GM12875 (cell line): ENCODE measurements at regions not wholly inside any gene's neighbourhood (a gene's known extent, or its start where the extent isn't known, plus 50 kb on each side); places are given as distances from the start of the nearest gene placed in this dataset.

Experiments
- H3K4me3 ChIP-seq: one replicate; pipeline ENCODE4 v1.5.1; 2011; ENCODE audit warnings: low read depth, low read length, control low read depth
- TF ChIP-seq, protein P1 (sequence below): IDR thresholded peaks from 2 replicates; pipeline ENCODE4 v1.5.1; 2011; ENCODE audit warnings: low read depth, mild to moderate bottlenecking, control low read depth, inconsistent platforms, low read length, moderate library complexity, borderline replicate concordance; ENCODE audit not compliant: insufficient read depth

DNA sequence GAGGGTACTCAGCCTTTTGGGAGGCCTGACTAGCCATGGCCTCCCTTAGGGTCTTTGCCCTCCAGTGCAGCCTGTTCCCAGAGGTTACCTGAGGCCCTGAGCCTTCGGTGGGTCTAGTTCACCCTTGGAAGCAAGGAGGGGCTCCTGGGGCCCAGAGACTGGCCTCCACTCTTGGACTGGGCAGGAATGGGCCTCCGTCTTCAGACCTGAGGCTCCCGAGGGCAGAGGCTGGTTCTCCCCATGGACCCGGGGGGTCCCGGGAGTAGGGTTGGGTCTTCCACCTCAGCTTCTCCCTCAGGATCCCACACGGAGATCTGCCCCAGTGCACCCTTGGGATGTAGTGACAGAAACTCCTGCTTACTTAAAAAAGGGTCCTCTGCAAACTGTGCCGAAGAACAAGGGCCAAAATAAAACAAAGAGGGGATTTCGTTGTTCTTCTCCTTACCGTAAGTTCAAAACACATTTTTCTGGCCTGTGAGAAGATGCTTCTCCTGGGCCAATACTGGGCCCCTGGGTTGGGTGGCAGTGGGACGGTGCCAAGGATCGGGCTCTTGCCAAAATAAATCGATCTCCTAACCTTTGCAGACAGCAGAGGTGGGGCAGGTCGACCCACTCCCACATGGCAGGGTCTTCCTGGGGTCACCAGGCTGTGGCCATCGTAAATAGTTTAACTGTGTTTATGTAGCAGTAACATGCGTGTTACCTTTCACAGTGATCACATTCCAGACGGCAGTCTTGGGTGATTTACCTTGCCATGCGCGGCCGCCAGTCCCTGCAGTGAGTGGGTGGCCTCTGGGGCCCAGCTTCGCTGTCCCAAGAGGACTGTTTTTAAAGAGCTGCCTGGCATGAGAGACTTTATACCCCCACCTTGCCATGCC lies 151.8 kb downstream of the VEGFA start:
- H3K4me3 ChIP-seq = no peak overlapping the region
- TF ChIP-seq, protein P1, sequence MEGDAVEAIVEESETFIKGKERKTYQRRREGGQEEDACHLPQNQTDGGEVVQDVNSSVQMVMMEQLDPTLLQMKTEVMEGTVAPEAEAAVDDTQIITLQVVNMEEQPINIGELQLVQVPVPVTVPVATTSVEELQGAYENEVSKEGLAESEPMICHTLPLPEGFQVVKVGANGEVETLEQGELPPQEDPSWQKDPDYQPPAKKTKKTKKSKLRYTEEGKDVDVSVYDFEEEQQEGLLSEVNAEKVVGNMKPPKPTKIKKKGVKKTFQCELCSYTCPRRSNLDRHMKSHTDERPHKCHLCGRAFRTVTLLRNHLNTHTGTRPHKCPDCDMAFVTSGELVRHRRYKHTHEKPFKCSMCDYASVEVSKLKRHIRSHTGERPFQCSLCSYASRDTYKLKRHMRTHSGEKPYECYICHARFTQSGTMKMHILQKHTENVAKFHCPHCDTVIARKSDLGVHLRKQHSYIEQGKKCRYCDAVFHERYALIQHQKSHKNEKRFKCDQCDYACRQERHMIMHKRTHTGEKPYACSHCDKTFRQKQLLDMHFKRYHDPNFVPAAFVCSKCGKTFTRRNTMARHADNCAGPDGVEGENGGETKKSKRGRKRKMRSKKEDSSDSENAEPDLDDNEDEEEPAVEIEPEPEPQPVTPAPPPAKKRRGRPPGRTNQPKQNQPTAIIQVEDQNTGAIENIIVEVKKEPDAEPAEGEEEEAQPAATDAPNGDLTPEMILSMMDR = no peak

DNA sequence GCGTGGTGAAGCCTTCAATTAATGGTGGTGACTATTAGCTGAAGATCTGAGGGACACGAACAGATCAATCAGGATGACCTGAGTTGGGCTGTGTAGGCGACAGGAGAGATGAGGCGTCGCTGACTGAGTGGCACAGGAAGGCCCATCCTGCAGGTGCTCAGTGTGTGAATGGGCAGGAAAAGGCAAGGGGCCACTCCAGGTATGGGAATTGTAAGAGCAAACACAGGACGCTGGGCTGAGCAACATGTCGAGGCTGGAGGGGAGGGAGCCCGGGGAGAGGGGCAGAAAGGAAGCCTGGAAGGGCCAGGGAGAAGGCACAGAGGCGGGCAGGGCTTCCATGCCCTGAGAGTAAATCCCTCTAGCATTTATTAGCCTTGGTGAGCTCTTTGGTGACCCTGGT lies 151.0 kb downstream of the VEGFA start:
- TF ChIP-seq, protein P1 = no peak
- no peak overlapping the region for H3K4me3 ChIP-seq

DNA sequence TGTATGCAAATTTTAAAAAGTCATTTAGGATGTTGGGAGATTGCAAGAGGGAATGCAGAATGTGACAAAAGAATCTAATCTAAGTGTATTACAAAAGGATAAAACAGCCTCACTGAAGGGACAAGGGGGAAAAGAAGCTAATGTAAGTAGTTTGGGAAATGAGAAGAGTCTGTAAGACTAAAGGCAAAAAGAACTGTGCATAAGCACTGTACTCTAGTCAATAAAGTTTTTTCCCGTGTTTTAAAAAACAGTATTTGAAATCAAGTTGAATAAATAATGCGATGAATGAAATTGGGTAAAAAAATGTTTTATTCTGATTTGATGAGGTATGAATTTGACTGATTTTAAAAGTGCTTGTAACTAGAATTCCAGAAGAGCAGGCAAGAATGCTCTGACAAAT lies 149.8 kb downstream of the VEGFA start:
- TF ChIP-seq, protein P1 = no peak
- no peak overlapping the region for H3K4me3 ChIP-seq

DNA sequence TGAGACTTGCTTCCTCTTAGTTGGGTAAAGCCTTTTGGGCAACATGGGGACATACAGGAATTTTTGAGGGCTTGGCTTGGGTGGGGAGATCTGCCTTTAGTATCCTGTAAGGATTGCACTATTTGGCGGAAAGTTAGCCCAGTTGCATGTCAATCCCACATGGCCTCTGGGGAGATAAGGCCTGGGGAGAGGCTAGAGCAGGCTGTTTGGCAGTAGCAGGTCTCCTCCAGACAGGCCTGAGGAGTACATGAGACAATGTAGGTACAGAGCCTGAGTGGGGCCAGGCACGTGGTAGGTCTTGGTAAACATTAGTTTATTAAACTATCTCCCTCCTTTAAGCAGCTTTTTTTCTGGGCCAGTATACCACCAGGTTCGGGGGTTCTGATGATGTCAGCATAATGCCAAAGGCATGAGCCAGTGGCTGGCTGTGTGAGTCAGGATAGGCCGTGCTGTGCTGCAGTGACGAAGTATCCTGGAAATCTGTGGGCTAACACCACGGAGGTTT lies 147.9 kb downstream of the VEGFA start:
- TF ChIP-seq, protein P1 = no peak
- H3K4me3 ChIP-seq = no peak overlapping the region

DNA sequence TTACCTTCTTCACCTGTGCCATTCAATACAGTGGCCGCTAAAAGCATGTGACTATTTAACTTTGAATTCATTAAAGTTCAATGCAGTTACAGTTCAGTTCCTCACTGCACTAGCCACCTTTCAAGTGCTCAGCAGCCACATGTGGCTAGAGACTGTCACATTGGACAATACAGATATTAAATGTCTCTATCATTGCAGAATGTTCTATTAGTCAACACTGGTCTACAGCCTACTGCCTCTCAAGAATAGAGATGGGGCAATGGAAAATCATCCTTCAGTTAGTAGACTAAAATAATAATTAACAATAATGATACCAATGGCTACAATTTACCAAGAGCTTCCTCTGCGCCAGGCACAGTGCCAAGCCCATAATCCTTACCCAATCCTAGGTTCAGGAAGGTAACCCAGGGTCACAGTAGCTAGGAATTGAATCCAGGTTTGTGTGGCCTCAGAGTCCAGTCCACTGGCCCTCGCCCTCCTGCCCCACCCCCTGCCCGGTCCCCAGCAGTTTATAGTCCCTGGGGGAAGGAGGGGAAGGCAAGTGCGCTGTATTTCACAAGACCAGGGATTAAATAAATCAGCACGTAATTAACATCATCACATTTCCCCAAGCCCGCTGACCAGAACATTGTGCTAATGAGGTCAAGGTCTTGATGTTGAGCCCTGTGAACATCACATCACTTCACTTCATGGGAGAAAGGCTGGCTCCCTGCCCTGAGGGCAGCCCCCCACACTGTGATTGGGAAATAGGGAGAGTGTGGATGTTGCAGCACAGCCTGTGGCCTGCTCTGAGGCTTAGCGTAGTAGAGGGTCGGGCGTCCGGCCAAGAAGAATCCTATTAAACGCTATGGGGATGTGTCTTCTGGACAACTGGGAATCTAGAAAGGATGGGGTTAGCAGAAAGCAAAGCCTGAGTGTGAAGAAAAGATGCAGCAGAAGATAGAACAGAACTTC lies 147.2 kb downstream of the VEGFA start:
- TF ChIP-seq, protein P1 = no peak

DNA sequence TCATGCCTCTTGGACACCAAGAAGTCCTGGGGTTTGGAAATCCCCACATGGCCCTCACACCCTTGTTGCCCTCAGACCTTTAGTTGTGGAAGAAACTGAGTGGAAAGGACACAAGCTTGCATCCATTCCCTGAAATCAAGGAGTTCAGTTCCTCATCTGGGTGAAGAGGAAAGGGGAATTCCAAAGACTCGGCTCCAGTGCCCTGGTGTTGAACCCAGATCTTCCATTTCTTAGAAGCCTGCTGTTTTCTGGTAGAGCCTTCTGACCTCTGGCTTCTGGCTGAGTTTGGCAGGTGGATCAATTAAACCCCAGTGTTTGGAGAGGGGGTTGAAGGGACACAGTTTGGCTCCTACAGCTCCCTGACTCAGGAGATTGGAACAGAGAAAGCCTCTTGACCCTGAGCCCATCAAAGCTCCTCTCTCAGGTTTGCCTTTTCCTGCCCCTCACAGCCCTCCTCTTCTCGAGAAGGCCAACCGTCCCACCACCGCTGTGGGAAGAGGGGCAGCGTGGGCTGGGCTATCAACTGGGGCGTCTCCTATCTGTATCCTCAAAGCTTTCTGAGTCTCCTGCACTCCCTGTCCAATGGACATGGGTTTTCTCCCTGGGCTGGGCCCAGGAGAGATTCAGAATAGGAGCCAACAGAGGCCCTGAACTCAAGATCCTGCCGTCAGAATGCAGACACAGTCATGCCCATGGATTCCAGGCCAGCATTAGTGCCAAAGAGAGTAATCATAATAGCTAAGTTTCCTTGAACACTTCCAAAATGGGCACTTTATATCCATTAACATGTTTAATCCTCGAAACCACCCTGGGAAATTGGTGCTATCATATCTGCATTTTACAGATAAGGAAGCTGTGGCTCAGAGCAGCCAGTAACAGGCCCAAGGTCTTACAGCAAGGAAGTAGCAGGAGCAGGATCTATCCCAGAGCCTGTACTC lies 146.2 kb downstream of the VEGFA start:
- TF ChIP-seq, protein P1 = no peak
- H3K4me3 ChIP-seq = no peak overlapping the region

More for the DNA sequence above, 147.2 kb downstream of the VEGFA start:
- no peak overlapping the region for H3K4me3 ChIP-seq
